HG03139 (cell line): ENCODE measurements at regions not wholly inside any gene's neighbourhood (a gene's known extent, or its start where the extent isn't known, plus 50 kb on each side); places are given as distances from the start of the nearest gene placed in this dataset.

Source experiments
- ATAC-seq: cut with Tn5 transposase; IDR thresholded peaks from one replicate; pipeline ENCODE4 v1.9.1; 2021; ENCODE audit not compliant: unreplicated experiment

DNA sequence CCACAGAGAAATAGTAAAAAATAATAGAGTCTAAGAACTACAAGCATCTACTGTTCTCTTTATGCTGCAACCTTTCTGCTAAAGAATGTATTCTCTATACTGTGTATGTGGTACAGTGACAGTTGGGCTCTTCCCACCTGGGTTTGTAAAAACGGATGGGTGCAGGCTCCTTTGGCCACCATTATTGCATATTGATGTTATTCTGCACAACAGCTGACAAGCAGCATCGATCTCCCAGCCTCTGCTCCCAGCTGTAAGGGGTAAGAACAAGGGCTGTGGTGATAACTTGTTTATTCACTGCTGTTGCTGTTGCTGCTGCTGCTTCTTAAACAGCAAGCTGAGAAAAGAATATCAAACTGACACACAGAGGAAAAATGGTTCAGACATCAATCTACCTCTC lies 56.1 kb downstream of the KCNRG start:
- no peak for ATAC-seq

DNA sequence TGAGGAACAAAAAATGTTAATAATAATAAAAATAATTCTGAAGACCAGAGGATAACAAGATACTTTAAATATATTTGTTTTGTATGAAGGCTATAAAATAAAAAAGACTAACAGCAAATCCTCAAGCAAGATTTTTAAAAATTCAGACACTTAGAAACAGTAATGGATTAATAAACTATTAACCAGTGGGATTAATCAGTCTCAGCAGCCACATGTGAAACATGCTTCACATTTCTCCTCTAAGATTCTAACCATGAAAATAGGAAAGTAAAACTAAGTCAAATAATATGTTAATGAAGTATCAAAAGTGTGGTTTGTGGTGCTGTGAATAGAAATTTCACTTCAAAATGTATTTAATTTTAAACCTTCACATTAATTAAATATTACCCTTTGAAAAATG lies 57.4 kb downstream of the KCNRG start:
- no peak for ATAC-seq

DNA sequence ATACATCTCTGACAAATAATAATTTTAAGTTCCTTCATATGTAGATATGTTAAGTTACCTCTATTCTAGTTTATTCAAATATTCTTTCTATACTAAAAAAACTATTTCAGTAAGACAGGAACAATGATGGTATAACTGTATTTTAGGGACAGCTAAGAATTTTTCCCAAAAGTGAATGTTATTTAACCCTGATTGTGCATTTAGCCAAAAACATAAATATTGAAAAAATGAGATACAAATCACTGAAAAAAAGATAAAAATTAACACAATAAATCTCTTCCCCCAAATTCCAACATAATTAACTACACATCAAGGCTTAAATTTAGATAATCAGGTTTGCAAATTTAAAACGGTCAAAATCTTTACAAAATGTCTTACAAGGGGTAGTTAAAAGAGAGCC lies 58.1 kb downstream of the KCNRG start:
- ATAC-seq, result no peak

DNA sequence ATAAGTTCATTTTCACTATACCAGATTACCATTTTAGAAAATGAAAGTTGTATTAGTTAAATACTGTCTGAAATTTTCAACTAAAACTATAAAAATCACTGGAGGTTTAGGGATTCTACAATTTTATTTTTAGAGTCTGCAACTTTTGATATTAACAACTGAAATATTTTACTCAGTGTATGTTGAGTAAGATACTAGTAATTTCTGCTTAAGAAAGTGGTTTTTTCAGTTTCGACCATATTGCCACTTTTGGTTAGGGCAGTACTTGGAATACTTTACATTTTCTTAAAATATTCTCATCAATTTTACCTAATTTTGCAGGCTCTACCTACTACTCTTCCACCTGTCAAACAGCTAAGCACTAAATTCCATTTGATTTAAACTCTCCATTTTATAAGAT lies 59.6 kb downstream of the KCNRG start:
- ATAC-seq, result no peak

DNA sequence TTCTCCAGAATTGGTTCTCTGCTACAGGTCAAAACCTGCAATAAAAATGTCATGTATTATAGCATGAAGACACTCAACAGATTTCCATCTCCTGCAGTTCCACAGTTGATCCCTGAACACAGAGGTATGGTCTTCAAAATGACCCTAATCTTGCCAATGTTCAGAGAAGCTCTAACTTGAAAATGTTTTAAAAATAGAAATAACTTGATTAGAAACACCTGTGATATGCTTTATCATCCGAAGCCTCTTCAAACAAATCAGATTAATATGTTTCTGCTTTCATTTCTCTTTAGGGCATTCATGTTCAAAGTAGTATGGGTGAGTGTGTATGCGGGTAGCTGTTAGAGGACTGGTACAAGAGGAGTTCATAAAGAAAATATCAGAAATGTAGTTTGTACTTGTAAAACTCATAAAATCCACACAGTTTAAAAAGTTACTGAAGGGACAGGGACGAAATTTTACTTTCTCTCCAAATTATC lies 60.4 kb downstream of the KCNRG start:
- ATAC-seq, result no peak

DNA sequence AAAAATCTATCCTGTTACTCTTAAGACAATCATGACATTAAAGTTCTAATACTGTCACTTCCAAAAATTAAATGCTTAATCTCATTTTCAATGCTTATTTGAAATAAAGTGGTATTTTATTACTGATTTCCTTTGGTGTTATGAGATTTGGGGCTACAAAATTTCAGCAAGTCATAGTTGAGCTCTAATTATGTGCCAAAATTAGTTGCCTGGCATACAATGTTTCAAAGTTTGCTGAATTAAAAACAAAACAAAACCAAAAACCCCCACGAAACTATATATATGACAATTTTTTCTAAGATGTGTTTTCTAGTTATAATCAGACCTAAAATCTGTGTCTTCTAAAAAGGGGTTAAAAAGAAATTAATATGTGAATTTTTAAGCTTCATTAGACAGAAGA lies 62.2 kb downstream of the KCNRG start:
- no peak for ATAC-seq

DNA sequence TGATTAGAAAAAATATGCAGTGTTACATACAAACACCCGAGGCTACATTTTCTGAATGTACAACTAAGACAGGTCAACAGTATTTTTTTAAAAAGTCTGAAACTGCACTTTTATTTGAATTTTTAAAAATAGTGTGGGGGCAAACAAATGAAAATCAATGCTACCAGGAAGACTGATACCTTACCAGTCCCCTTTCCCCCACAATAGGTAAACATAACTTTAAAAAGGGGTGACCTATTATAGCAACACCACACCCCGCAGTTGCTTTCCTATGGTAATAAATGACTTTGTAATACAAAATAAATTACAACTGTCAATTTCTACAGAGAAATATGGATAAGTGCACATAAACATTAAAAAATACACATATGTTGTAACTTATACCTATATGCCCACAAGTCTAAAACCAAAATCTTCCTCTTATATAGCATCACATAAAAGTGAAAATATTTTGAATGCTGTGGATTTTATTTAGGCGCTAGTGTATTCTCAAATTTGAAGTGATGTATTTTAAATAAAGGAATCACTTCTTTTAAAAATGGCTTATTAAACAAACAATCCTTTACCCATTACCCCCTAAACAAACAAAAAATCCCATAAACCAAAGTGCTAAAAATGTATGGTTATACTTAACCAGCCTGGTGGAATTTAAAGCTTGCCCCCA lies 63.1 kb downstream of the KCNRG start:
- ATAC-seq, result no peak

DNA sequence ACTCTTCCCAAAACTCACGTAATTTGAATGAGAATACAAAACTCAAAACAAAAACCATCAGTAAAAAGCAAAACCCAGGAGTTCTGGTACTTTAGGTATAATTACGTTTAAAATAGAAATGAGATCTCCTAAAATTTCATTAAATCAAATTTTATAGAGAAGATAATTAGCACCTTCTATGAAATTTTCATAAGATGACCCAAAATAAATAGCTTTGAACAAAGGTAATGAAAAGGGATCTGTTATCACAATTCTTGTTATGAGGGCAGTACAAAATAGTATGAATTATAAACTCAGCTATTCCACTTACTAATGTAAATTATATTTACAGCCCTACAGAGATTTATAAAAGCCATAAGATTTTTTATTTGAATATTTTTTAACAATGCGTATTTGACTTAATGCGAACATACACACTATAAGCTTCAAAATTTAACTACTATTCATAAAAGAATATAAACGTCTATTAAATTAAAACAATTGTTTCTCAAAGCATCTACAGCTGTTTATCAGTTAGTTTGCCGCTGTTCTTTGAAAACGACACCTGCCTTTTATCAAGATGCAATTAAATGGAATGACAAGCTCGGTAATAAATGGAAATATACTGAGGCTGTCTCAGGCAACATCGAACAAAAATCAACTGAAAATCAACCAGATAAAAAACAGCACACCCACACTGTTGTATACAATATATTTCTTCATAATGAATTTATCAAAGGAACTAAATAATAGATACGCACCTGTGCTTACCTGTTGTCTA lies 63.8 kb downstream of the KCNRG start:
- no peak for ATAC-seq

DNA sequence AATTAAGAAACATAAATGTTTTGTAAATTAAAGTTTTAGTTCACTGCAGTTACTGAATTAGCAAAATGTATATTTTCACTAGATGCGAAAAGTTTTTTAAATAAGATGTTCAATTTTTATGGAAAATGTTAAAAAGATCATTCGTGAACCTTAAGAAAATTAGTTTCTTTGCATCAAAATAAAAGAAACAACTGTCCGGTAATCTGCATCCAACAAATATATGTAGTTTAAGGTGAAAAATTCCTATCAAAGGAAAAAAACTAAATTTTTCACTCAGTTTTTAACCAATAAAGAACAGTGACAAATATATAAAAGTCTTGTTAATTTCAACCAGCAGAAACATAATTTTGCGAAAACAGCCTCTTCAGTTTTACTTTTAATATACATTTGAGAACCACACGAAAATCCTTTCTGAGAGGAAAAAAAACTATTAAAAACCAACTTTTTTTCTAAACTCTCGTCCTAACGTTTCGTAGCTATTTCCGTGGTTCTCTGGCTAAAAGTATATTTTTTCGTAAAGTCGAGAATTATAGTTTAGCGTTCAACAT lies 64.5 kb downstream of the KCNRG start:
- no peak for ATAC-seq

DNA sequence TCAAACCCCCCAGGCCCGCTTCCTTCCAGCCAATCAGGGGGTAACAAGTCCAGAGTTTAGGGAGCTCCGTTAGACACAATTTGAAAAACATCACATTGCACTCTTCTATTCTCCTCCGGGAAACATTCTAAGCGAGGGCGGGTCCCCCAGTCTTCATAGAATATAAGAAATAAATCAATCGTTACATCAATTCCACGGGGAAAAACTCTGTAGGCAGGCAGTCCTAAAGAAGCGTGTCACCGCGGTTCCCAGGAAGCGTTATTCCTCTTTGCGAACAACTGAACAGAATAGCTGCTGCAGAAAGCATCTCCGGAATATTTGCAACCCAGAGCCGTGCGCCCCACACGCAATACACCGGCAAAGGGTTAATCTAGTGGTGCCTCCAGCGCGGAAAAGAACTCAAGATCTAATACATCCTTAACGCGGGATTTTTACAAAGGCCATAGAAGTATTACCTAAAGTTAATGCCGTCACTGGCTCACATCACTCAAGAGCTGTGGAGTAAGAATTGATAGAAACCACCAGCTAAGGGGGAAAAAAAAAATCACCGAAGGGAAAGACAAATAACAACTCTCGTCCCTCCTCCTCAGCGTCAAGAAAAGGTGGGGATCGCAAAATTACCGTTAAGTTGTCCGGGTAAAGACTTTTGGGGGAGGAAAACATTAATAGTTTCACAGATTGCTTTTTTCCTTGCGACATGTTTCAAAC lies 65.1 kb downstream of the KCNRG start:
- no peak for ATAC-seq

DNA sequence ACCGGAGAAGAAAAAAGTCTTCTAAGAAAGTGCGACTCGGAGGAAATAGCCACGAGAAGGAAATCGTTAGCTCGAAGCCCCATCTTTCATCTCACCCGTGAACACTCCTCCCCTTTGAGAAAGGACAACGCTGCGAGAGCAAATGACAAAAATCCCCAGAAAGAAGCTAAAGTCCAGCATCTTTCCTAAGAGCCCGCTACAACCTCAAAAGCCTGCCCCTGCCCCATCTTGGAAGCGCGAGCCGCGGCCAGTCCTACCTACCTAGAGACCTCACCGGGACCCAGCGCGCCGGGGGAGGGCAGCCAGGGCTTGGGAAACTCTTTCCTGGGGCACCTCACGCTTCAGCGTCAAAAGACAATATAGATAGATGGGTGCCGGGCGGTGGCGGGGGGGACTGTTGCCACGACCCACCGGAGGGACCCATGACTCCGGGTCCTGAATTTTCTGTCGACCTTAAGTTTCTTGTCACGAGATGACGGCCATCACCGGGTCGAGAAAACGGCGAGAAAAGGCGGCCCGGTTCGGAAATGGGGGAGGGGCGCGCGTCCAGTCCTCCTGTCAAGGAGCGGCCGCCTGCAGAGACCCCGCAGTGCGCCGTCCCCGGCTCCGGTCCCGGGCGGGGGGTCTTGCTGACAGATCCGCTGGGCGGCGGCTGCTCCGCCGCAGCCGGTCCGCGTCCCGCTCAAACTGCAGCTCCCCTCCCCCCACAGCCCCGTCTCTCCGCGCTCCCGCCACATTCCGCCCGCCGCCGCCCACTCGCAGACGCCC lies 65.9 kb downstream of the KCNRG start:
- peak; percentile 4 for ATAC-seq

DNA sequence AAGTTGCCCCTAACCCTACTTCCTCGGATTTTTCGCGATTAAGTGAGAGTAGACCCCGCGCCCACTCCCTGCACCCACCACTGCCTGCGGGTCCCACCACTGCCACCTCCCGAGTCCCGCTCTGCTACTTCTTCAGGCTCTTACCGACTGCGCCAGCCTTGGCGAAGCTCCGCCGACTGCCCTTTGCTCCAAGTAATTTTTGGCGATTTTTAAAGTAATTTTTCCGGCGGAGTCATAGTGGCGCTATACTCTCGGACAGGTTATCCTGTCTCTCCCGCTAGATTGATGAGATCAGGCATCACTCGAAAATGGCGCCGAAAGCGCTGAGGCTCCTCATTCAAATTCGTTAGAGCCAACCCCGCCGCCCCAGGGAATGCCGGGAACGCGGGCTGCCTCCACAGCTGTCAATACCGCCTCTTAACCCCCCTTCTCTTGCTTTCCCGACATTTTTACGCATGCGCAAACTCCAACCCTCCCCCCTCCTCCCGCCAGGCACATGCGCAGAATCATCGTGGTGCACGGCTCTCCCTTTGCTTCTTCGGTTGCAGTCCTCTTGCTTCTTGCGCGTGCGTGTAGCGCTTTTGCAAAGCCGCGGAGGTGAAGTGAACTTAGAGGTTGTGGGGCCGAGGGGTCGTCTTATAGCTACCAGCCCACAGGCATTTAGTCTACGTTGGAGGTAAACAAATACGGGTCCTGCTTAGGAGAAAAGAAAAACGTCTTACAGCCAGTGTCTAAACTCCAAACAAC lies 66.6 kb downstream of the KCNRG start:
- ATAC-seq, result peak; percentile 57

DNA sequence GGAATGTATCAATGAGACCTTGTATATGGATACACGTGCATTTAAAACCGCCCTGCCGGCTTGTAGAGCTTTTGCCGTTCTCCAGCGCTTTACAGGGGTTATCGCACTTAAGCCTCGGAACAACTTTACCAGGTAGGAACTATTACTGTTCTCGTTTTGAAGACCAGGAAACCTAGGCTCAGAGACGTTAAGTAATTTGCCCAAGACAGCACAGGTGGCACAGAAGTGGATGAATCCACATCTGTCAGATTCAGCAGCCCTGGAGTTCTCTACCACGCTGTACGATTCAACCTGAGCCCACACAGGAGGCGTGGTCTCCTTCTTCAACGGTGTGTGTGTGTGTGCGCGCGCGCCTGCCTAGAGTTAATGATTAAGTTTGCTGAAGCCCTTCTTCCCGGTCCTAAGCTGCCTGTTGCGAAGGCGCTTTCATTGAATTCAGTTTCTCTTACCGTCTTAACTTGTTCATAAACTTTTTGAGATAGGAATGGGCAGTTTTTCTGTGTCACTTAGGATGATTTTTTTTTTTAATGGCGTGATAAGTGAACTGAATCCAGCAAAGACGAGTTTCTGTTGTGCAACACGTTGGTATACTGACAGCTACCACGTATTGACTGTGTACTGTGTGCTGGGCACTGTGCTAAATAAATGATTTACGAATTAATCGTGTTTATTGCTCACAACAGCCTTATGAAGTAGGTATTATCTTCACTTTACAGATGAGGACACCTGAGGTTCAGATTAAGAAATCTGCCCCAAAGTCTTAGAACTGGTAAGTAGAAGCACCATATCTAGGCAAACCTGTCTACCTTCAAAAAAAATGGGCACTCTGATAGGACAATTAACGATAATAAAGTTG lies 67.4 kb downstream of the KCNRG start:
- peak; percentile 43 for ATAC-seq

DNA sequence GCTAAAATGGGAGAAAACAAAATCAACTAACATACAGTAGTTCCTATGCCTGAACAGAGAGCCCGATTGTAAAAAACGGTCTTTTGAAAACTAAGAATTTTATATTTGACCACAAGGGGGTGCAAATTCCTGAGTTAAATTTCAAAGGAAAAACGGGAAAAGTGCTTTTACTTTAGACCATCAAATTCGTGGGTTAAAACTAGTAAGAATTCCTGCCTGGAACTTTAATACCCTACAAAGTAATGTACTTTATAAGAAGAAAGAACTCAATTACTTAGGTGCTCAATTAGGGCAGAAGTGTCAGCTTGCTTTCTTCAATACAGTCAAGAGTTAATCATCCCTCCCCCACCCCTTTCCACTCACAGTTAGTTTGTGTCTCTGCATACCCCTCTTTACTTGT lies 69.8 kb downstream of the KCNRG start:
- ATAC-seq, result no peak

DNA sequence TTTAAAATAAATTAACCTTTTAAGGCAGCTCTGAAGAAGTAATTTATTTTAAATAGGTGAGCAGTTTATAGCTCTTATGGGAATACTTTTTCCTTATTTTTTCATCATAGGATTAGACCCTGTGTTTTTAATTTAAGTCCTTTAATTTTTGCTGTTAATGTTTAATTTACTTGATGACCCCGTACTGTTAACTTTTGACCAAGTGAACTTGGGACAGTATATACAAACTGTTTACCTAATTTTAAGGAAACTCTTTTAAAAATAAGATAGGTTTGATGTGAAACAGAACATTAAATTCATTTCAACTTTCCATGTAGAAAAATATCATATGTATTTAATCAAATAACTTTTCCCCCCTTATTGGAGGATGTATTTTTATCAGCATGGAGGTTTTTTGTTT lies 74.4 kb downstream of the KCNRG start:
- ATAC-seq, result no peak

DNA sequence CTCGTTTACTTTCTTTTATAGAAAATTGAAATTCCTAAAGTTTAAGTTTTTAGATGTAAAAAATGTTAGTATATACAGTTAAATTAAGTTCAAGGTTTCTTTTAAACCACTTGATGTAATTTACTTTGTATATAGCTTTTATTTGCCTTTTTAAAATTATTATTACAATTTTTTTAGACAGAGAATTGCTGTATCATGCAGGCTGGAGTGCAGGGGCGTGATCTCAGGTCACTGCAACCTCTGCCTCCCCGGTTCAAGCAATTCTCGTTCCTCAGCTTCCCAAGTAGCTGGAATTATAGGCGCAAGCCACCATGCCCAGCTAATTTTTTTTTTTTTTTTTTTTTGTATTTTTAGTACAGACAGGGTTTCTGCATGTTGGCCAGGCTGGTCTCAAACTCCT lies 75.0 kb downstream of the KCNRG start:
- ATAC-seq, result no peak

DNA sequence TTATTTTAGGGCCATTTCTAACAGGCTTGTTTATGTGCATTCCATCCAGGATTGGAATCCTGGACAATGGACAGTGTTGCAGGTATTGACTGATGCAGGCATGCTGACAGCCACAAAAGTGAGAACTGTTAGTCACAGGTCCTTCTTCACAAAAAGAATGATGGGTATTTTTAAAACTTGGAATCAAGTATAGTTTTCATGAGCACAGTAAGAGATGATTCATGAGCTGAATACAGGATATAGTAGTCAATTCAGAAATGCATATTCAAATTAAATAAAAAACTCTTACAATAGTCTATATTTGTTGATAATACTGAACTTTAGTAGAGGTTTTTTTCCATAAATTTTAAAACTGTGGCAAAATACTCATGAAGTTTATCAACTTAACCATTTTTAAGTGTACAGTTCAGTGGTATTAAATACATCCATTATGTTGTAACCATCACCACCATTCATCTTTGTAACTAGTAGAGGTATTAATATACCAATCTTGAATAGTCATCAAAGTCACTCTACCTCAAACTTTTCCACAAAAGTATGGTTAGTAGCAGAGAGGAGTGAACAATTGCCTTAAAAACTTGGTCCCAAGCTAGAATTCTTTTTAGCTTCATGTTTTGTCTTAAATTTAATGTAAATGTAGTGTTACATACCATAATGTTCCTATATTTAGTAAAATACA lies 79.5 kb downstream of the KCNRG start:
- no peak for ATAC-seq

DNA sequence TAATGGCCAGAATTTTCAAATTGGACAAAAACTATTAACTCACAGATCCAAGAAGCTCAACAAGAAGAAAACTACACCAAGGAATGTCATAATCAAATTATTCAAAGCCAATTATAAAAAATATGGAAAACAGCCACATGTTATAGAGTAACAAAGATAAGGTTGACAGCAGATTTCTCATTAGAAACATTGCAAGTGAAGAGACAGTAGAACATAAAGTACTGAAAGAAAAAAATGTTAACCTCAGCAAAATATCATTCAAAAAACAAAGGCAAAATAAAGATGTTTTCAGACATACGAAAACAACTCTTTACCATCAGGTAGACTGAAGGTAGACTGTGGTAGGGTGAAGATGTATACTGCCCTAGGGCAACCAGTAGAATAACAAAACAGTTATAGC lies 83.4 kb downstream of the KCNRG start:
- ATAC-seq, result no peak

DNA sequence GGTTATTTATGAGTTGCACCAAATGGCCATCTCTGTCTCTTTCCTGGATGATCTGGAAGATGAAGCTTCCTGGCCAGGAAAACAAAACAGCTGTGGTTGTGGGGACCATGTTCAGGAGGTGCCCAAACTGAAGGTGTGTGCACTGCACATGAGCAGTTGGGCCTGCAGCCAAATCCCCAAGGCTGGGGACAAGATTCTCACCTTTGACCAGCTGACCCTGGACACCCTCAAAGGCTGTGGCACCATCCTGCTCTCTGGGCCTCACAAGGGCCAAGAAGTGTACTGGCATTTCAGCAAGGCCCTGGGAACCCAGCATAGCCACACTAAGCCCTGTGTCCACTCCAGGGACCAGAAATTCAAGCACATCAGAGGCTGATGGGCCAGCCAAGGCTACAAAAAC lies 84.2 kb downstream of the KCNRG start:
- no peak for ATAC-seq
